Panc1 (cell line): ENCODE measurements at regions not wholly inside any gene's neighbourhood (a gene's known extent, or its start where the extent isn't known, plus 50 kb on each side); places are given as distances from the start of the nearest gene placed in this dataset.

Experiments used
- CTCF ChIP-seq: fragments of 450-650 bp; IDR thresholded peaks from 2 replicates; pipeline ENCODE4 v1.5.1; 2017; ENCODE audit warnings: mild to moderate bottlenecking
- POLR2AphosphoS5 ChIP-seq: IDR thresholded peaks from 2 replicates; pipeline ENCODE4 v1.6.1; 2012; ENCODE audit warnings: mild to moderate bottlenecking, low read depth, low read length, moderate library complexity
- SIN3A ChIP-seq: IDR thresholded peaks from 2 replicates; pipeline ENCODE4 v1.6.1; 2012; ENCODE audit warnings: low read depth, mild to moderate bottlenecking, low read length, moderate library complexity, borderline replicate concordance; ENCODE audit not compliant: insufficient read depth
- TCF7L2 ChIP-seq: IDR thresholded peaks from 2 replicates; pipeline ENCODE4 v1.6.1; 2011; ENCODE audit warnings: mild to moderate bottlenecking, low read depth, low read length, inconsistent platforms

GRCh38 chr10:129233351-129234148 is 233.5 kb upstream of the MGMT start:
- TF ChIP-seq CTCF (no peak), SIN3A (no peak), POLR2AphosphoS5 (no peak), TCF7L2 (no peak)
